Left cardiac atrium (tissue), 4 donors: ENCODE measurements at regions not wholly inside any gene's neighbourhood (a gene's known extent, or its start where the extent isn't known, plus 50 kb on each side); places are given as distances from the start of the nearest gene placed in this dataset.
"Not testable (repeated sequence)": the region's sequence is repeated elsewhere in the genome, so short reads cannot be mapped to it uniquely, and the experiment has no call there.

Source experiments
- ATAC-seq, 2 donors: fragments of 200-7000 bp; cut with Tn5 transposase; one replicate each; pipeline ENCODE4 v1.9.1; 2020; ENCODE audit warnings: mild to moderate bottlenecking in 2 of 2, moderate library complexity in 2 of 2
- DNase-seq: peaks from one replicate; pipeline ENCODE4 v3.0.0-alpha.2; 2020
- intact Hi-C, 2 donors: fragments of 100-400 bp; cut with DNase I; formaldehyde crosslinking; loops; one replicate each; pipeline versions ENCODE4 v1.14.1 to v1.15.1; 2022 to 2023
- donor health status: DM: no; HTN: yes; CAD: no.
- donor health status: DM: no; HTN: yes; CAD: no; lungs with severe emphysema.
- donor health status: DM: yes; HTN: yes; CAD: no.
- donor health status: Dilated cardiomyopathy.

DNA sequence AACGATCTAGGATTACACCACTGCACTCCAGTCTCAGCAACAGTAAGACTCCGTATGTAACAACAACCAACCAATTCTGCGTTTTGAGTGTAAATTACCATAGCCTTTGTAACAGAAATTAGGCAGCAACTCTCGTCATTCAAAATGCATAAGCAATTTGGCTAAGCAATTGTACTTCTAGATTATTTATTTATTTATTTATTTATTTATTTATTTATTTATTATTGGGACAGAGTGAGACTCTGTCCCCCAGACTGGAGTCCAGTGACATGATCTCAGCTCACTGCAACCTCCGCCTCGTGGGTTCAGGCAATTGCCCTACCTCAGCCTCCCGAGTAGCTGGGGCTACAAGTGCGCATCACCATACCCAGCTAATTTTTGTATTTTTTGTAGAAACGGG, 217.7 kb downstream of the POTEG start:
- ATAC-seq, DNase-seq, intact Hi-C loops: not testable (repeated sequence)

- intact Hi-C loops, ATAC-seq: not testable (repeated sequence)
These were observed 214.7 kb downstream of the POTEG start for GRCh38 chr14:19219423-19219822.

GRCh38 chr14:19231421-19231820, 202.7 kb downstream of the POTEG start:
- ATAC-seq, intact Hi-C loops, DNase-seq: not testable (repeated sequence)

More at GRCh38 chr14:19219423-19219822, 214.7 kb downstream of the POTEG start:
- not testable (repeated sequence) for DNase-seq

GRCh38 chr14:19234059-19234458, 200.1 kb downstream of the POTEG start:
- DNase-seq, intact Hi-C loops, ATAC-seq: not testable (repeated sequence)

- DNase-seq, intact Hi-C loops, ATAC-seq: not testable (repeated sequence)
These were observed 196.5 kb downstream of the POTEG start for GRCh38 chr14:19237656-19238055.

DNA sequence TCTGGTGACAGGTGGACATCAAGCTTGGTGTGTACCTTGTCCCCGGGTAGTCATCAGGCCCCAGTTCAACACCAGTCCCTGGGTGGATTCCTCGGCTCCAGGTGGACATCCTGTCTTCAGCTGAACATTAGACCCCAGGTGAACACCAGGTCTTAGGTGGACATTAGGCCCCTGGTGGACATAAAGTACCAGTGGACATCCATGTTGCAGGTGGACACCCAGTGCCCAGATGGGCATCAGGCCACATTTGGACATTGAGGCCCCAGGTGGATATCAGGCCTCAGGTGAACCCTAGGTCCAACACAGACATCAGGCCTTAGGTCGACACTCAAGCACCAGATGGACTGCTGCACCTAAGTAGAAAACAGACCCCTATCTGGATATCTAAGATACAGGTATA, 195.6 kb downstream of the POTEG start:
- ATAC-seq, intact Hi-C loops, DNase-seq: not testable (repeated sequence)

DNA sequence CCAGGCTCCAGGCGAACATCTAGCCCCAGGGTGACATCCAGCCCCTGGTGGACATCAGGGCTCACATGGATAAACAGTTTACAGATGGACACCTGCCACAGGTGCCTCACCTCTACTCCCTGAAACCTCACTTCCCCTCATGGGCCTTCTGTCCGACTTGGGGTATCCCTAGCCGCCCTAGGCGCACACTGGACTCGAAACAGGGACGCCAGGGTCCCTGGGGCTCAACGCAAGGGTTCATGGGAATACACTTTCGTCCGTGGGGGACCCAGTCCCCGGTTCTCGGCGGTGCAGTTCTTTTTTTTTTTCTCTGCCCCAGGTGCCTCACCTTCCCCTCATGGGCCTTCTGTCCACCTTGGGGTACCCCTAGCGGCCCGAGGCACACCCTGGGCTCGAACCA, 194.2 kb downstream of the POTEG start:
- ATAC-seq, DNase-seq, intact Hi-C loops: not testable (repeated sequence)

DNA sequence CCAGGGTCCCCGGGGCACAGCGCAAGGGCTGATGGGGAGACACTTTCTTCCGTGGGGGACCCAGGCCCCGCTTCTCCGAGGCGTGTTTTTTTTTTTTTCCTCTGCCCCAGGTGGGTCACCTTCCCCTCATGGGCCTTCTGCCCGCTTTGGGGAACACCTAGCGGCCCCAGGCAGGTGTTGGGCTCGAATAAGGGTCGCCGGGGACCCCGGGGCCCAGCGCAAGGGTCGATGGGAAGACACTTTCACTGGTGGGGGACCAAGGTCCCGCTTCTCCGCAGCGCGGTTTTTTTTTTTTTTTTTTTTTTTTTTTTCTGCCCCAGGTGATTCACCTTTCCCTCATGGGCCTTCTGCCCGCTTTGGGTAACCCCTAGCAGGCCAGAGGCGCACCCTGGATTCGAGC, 193.8 kb downstream of the POTEG start:
- DNase-seq, intact Hi-C loops, ATAC-seq: not testable (repeated sequence)

DNA sequence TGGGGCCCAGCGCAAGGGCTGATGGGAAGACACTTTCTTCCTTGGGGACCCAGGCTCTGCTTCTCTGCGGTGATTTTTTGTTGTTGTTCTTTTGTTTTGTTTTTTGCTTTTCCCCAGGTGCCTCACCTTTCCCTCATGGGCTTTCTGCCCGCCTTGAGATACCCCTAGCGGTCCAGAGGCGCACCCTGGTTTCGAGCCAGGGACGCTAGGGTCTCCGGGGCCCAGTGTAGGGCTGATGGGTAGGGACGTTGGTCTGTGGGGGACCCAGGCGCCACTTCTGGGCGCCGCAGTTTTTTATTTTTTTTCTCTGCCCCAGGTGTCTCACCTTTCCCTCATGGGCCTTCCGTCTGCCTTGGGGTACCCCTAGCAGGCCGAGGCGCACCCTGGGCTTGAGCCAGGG, 192.7 kb downstream of the POTEG start:
- ATAC-seq, intact Hi-C loops, DNase-seq: not testable (repeated sequence)

- DNase-seq, intact Hi-C loops, ATAC-seq: not testable (repeated sequence)
These were observed 191.6 kb downstream of the POTEG start for GRCh38 chr14:19242529-19242928.

- ATAC-seq: peak in 1 of 2 donors; percentile 16
- intact Hi-C loops, DNase-seq: not testable (repeated sequence)
These were observed 167.2 kb downstream of the POTEG start for GRCh38 chr14:19266908-19267307.

GRCh38 chr14:19267636-19268035, 166.5 kb downstream of the POTEG start:
- peak; percentile 17 for DNase-seq
- intact Hi-C loops, ATAC-seq: not testable (repeated sequence)

DNA sequence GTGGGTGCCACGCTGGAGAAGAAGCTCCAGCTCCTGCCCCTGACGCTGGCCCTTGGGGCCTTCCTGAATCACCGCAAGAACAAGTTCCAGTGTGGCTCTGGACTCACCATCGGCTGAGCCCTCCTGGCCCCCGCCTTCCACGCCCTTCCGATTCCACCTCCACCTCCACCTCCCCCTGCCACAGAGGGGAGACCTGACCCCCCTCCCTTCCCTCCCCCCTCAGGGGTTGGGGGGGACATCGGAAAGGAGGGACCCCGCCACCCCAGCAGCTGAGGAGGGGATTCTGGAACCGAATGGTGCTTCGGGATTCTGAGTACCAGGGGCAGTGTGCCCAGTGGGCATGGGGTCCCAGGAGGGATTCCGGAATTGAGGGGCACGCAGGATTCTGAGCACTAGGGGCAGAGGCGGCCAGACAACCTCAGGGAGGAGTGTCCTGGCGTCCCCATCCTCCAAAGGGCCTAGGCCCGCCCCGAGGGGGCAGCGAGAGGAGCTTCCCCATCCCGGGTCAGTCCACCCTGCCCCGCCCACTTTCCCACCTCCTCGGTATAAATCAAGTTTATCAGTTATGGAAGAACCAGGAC, 166.0 kb downstream of the POTEG start:
- peak in 1 of 2 donors; percentile 45 for ATAC-seq
- intact Hi-C loops, DNase-seq: not testable (repeated sequence)

DNA sequence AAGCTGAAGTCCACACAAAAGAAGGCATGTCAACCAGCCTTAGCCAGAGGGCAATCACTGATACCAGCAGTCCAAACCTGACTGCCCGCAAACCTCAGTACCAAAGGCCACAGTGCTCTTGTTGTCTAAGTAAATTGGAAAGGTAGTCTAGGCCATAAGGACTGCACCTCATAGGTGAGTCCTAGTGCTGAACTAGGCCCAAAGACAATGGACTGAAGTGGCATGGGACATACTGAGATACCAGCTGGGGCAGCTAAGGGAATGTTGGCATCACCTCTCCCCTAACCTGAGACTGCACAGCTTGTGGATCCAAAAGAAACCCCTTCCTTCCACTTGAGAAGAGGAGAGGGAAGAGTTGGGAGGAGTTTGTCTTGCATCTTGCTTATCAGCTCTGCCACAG, 161.9 kb downstream of the POTEG start:
- intact Hi-C loops, DNase-seq, ATAC-seq: not testable (repeated sequence)

GRCh38 chr14:19289669-19290068, 144.5 kb downstream of the POTEG start:
- ATAC-seq, DNase-seq, intact Hi-C loops: not testable (repeated sequence)

- ATAC-seq: peak in 1 of 2 donors; percentile 28
- DNase-seq, intact Hi-C loops: not testable (repeated sequence)
These were observed 133.9 kb downstream of the POTEG start for GRCh38 chr14:19300243-19300642.

DNA sequence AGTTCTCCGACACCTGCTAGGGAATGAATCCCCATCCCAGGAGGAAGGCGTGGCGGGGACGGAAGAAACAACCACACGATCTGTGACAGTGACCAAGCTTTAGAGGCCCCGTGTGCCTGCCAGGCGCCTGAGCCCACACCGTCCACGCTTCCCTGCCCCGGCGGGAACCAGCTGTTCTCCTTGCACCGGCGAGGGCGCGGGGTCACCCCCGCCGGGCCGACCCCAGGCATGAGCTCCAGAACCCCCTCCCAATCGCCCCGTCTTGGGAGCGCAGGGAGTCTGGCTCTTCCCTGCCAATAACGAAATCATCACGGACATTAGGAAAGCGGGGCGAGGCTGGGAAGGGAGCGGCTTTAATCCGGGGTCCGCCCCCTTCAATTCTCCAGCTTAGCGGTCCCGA, 133.3 kb downstream of the POTEG start:
- DNase-seq, intact Hi-C loops: not testable (repeated sequence)
- ATAC-seq: peak in 1 of 2 donors; percentile 25

- DNase-seq, ATAC-seq, intact Hi-C loops: not testable (repeated sequence)
These were observed 130.3 kb downstream of the POTEG start for GRCh38 chr14:19303844-19304243.

GRCh38 chr14:19304442-19304841, 129.7 kb downstream of the POTEG start:
- intact Hi-C loops, DNase-seq, ATAC-seq: not testable (repeated sequence)

DNA sequence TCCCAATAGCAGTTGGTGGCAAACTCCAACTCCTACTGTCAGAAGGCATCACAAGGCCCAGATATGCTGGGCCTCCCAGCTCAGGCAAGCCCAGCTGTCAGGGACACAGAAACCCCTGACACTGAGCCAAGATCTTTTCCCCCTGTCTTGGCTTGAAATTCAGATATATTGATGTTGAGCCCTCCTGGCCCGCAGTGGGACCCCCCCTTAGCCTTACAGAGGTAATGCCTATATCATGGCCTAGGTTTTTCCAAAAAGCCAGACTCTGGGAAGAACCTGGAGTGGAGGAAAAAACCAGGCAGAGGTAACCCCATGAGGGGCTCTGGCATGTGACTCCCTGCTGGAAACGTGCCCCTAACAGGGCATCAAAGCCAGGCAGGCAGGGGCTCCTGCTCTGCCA, 129.2 kb downstream of the POTEG start:
- intact Hi-C loops, ATAC-seq, DNase-seq: not testable (repeated sequence)

DNA sequence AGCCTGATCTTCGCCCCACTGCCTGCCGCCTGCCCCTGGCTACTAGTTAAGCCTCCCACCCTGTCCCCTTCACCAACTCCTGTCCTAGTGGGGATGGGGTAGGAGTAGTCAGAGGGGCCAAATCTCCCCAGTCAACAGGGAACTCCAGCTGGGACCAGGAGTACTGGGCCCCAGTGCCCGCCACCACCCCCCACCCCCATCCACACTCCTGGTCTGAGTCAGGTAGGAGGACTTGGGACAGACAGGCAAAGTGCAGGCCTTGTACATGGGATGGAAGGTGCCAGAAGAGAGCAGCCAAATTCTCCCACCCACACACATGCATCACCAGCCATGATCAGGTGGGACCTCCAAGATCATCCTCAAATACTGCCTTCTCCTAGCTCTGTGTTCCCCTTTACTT, 128.4 kb downstream of the POTEG start:
- DNase-seq, intact Hi-C loops: not testable (repeated sequence)
- ATAC-seq: peak in 1 of 2 donors; percentile 16
